Naive thymus-derived CD4-positive, alpha-beta T cell (primary cell): ENCODE measurements at regions not wholly inside any gene's neighbourhood (a gene's known extent, or its start where the extent isn't known, plus 50 kb on each side); places are given as distances from the start of the nearest gene placed in this dataset.

Experiments used
- ATAC-seq: fragments of 150-1000 bp; cut with Tn5 transposase; 2 replicates; pipeline ENCODE4 v1.10.0; 2021; ENCODE audit warnings: mild to moderate bottlenecking, moderate library complexity
- CTCF ChIA-PET: fragments of 350-600 bp; sonication (Branson Sonifier 250); formaldehyde crosslinking; loops from one replicate; lab custom pipeline; 2021; ENCODE audit warnings: antibody characterized with exemption; lab: Charles Lee
- POLR2A ChIA-PET: fragments of 350-600 bp; sonication (Branson Sonifier 250); formaldehyde crosslinking; loops from one replicate; lab custom pipeline; 2021; ENCODE audit warnings: antibody characterized with exemption, inconsistent platforms; lab: Charles Lee
- DNase-seq, 9 donors: peaks; one replicate each; pipeline versions ENCODE4 v3.0.0 to v3.0.0-alpha.2; 2020 to 2022; ENCODE audit warnings: mixed read lengths in 1 of 9
- H3K27ac ChIP-seq: one replicate; pipeline ENCODE4 v1.7.0; 2013; ENCODE audit warnings: mild to moderate bottlenecking, low read depth, low read length, moderate library complexity
- H3K27me3 ChIP-seq, 2 donors: one replicate each; pipeline ENCODE4 v1.7.0; 2013; ENCODE audit warnings: low read length in 2 of 2, mild to moderate bottlenecking in 2 of 2, moderate library complexity in 2 of 2; ENCODE audit not compliant: control insufficient read depth in 2 of 2, insufficient read depth in 2 of 2
- H3K36me3 ChIP-seq, 3 experiments: 1 replicate in 2 of 3; 2 replicates in 1 of 3; pipeline ENCODE4 v1.7.0; 2013; ENCODE audit warnings: low read length in 3 of 3, mild to moderate bottlenecking in 3 of 3, moderate library complexity in 1 of 3; ENCODE audit not compliant: insufficient read depth in 3 of 3, control insufficient read depth in 2 of 3
- H3K4me1 ChIP-seq, 2 donors: one replicate each; pipeline ENCODE4 v1.7.0; 2013; ENCODE audit warnings: low read length in 2 of 2, mild to moderate bottlenecking in 2 of 2, moderate library complexity in 1 of 2; ENCODE audit not compliant: control insufficient read depth in 2 of 2, insufficient read depth in 2 of 2
- H3K4me3 ChIP-seq: 2 replicates; pipeline ENCODE4 v1.7.0; 2013; ENCODE audit warnings: mild to moderate bottlenecking, low read length
- H3K9me3 ChIP-seq, 3 experiments: 1 replicate in 2 of 3; 2 replicates in 1 of 3; pipeline ENCODE4 v1.7.0; 2013; ENCODE audit warnings: low read length in 3 of 3; ENCODE audit not compliant: control insufficient read depth in 2 of 3
- H3K27ac Mint-ChIP-seq, 9 donors: one replicate each; pipeline ENCODE4 v1.8.0; 2020 to 2022; ENCODE audit warnings: mixed read lengths in 9 of 9, mild to moderate bottlenecking in 8 of 9, moderate library complexity in 5 of 9, inconsistent platforms in 2 of 9
- H3K27me3 Mint-ChIP-seq, 5 donors: one replicate each; pipeline ENCODE4 v1.8.0; 2021 to 2022; ENCODE audit warnings: mixed read lengths in 5 of 5, mild to moderate bottlenecking in 1 of 5
- H3K36me3 Mint-ChIP-seq, 5 donors: one replicate each; pipeline ENCODE4 v1.8.0; 2020 to 2022; ENCODE audit warnings: mixed read lengths in 5 of 5, mild to moderate bottlenecking in 3 of 5, inconsistent platforms in 1 of 5
- H3K4me1 Mint-ChIP-seq, 7 donors: one replicate each; pipeline ENCODE4 v1.8.0; 2020 to 2022; ENCODE audit warnings: mixed read lengths in 7 of 7, mild to moderate bottlenecking in 3 of 7, inconsistent platforms in 1 of 7
- H3K4me3 Mint-ChIP-seq, 10 donors: one replicate each; pipeline ENCODE4 v1.8.0; 2020 to 2022; ENCODE audit warnings: mild to moderate bottlenecking in 10 of 10, mixed read lengths in 10 of 10, moderate library complexity in 6 of 10, inconsistent platforms in 2 of 10
- H3K9me3 Mint-ChIP-seq, 11 donors: one replicate each; pipeline ENCODE4 v1.8.0; 2020 to 2022; ENCODE audit warnings: mixed read lengths in 11 of 11, mild to moderate bottlenecking in 4 of 11, inconsistent platforms in 1 of 11, moderate library complexity in 1 of 11
- intact Hi-C, 2 donors: fragments of 100-400 bp; cut with micrococcal nuclease; formaldehyde crosslinking; loops; one replicate each; pipeline ENCODE4 v1.15.1; 2023

DNA sequence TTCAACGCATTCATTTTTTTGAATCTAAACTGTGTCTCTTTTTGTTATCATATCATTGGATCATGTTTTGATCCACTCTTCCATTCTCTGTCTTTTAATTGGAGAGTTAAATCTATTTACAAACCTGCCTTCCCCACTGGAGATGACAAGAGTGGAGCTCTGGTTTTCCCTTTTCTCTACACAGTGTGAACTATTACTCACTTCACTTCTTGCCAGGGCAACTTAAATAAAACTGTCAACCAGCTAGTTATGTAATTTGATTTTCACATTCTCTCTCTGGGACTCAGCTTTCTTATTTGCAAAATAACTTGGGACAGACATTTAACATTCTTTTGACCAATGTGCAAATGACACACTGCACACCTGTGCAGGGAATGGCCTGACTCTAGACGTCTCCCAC is 230.8 kb upstream of the CST7 start:
- peaks cover 0 to 20% (median 10%) of the 10 kb centered on the region in 11 donors for H3K9me3 Mint-ChIP-seq
- Histone ChIP-seq H3K27ac (no peak overlapping the region), H3K4me3 (no peak overlapping the region), H3K36me3 (no peaks in the 10 kb centered on the region), H3K9me3 (no peaks in the 10 kb centered on the region), H3K4me1 (no peaks in the 10 kb centered on the region), H3K27me3 (no peaks in the 10 kb centered on the region)
- CTCF ChIA-PET = no interaction called here
- H3K27ac Mint-ChIP-seq = no peak overlapping the region
- ATAC-seq = no peak
- peaks cover 0 to 4% (median 0%) of the 10 kb centered on the region in 7 donors for H3K4me1 Mint-ChIP-seq
- H3K27me3 Mint-ChIP-seq = peaks cover 3 to 26% (median 16%) of the 10 kb centered on the region in 5 donors
- peaks cover 0 to 3% (median 0%) of the 10 kb centered on the region in 5 donors for H3K36me3 Mint-ChIP-seq
- POLR2A ChIA-PET = no interaction called here
- intact Hi-C loops = no loop called here
- H3K4me3 Mint-ChIP-seq = no peak overlapping the region
- DNase-seq = no peak

DNA sequence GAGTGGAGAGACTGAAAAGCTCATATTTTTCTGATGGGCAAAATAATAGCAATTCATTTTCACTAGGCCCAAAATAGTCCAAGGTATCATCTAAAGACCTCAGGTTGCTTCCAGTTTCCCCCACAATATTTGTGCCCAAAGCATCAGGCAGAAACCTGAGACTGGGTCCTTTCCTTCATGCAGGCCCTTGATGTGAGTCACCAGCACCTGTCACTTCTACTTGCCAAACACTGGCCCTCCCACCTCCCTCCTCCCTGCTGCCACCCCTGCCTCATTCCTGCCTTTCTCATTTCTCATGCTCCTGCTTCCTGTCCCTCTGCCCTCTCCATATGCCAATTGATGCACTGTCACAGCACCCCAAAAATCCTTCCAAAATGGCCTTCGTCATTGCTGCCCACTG is 230.4 kb upstream of the CST7 start:
- intact Hi-C loops = no loop called here
- Mint-ChIP-seq H3K27ac (no peak overlapping the region), H3K4me1 (peaks cover 0 to 7% (median 0%) of the 10 kb centered on the region in 7 donors), H3K9me3 (peaks cover 0 to 16% (median 6%) of the 10 kb centered on the region in 11 donors), H3K27me3 (peaks cover 5 to 24% (median 16%) of the 10 kb centered on the region in 5 donors), H3K36me3 (peaks cover 0 to 3% (median 0%) of the 10 kb centered on the region in 5 donors), H3K4me3 (no peak overlapping the region)
- DNase-seq (no peak), ATAC-seq (no peak)
- Histone ChIP-seq H3K9me3 (no peaks in the 10 kb centered on the region), H3K27me3 (no peaks in the 10 kb centered on the region), H3K4me1 (no peaks in the 10 kb centered on the region), H3K36me3 (no peaks in the 10 kb centered on the region), H3K27ac (no peak overlapping the region), H3K4me3 (no peak overlapping the region)
- ChIA-PET CTCF (no interaction called here), POLR2A (no interaction called here)

DNA sequence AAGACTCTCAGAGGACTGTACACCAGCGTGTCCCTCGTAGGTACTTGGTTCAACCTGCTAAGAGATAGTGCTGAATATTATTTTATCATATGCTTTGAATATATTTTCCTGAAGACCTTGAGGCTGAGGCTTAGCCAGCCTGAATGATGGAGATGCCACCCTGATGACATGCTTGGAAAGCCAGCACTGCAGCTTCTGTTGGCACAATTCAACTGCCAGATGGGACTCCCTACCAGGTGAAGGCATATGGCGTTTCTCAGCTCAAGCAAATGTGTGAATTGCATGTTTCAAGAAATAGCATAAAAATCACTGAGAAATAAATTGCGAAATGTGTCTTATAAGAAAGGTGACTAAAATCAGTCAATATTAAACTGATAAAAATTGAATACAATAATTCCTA is 228.1 kb upstream of the CST7 start:
- Histone ChIP-seq H3K27ac (no peak overlapping the region), H3K36me3 (no peaks in the 10 kb centered on the region), H3K4me3 (no peak overlapping the region), H3K9me3 (no peaks in the 10 kb centered on the region), H3K4me1 (no peaks in the 10 kb centered on the region), H3K27me3 (no peaks in the 10 kb centered on the region)
- intact Hi-C loops = no loop called here
- ChIA-PET POLR2A (no interaction called here), CTCF (no interaction called here)
- DNase-seq = no peak
- peaks cover 0 to 3% (median 0%) of the 10 kb centered on the region in 11 donors for H3K9me3 Mint-ChIP-seq
- no peak for ATAC-seq
- no peak overlapping the region for H3K4me3 Mint-ChIP-seq
- peaks cover 9 to 26% (median 22%) of the 10 kb centered on the region in 5 donors for H3K27me3 Mint-ChIP-seq
- no peaks in the 10 kb centered on the region for H3K36me3 Mint-ChIP-seq
- H3K27ac Mint-ChIP-seq = no peak overlapping the region
- H3K4me1 Mint-ChIP-seq = peaks cover 0 to 11% (median 0%) of the 10 kb centered on the region in 7 donors

DNA sequence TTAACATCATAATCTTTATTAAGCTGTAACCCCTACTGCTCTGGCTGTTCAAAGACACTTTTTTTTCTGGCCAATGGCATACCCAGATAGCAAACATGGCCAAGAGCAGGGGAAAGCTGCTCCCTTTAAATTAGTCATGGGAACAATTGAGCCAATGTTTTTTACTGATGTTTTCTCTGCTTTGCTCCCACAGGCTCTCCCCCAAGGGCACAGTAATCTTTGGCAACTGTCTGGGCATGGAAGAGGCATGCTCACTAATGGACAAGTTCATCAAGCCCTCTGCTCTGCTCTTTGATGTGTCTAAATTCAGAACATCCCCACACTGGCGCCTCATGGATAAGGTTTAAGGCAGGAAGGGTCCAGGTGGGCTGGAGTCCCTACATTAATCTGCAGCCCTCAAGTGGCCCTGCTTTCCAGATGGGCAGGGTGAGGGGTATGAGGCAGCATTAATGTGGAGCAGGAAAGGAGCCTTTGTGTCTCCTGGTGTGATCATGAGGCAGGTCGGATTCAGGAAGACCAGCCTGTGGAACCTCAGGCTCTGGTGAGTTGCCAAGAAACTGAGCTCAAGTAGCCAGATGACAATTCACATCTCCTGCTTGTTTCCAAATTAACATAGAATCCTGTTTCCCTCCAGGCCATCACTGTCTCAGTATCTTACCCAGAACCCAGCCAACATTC is 227.0 kb upstream of the CST7 start:
- no peaks in the 10 kb centered on the region for H3K9me3 ChIP-seq
- no peaks in the 10 kb centered on the region for H3K27me3 ChIP-seq
- no peak for DNase-seq
- Mint-ChIP-seq H3K9me3 (peaks cover 0 to 2% (median 0%) of the 10 kb centered on the region in 11 donors), H3K36me3 (no peaks in the 10 kb centered on the region), H3K27ac (no peak overlapping the region), H3K27me3 (peaks cover 9 to 26% (median 19%) of the 10 kb centered on the region in 5 donors), H3K4me3 (no peak overlapping the region), H3K4me1 (peaks cover 0 to 11% (median 0%) of the 10 kb centered on the region in 7 donors)
- no peaks in the 10 kb centered on the region for H3K4me1 ChIP-seq
- no peak for ATAC-seq
- CTCF ChIA-PET = no interaction called here
- POLR2A ChIA-PET = no interaction called here
- intact Hi-C loops = no loop called here
- H3K36me3 ChIP-seq = no peaks in the 10 kb centered on the region
- H3K4me3 ChIP-seq = no peak overlapping the region
- no peak overlapping the region for H3K27ac ChIP-seq

DNA sequence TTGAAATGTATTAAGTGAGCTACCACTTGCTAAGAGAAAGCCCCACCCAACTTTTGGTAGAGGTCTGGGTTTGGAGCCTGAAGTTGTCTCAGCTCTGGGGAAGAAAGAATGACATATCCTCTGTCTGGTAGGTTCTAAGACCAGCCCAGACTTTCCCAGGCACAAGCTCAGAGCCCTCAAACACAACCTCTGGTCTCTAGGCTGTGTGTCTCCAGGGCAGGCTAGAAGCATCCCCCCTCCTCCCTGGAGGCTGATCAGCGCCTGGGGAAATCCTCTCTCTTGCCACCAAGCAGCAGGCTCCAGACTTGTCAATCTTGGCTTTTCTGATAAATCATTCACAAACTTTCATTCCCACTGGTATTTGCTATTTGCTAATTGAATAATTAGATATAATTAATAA is 226.5 kb upstream of the CST7 start:
- Mint-ChIP-seq H3K27ac (no peak overlapping the region), H3K27me3 (peaks cover 9 to 26% (median 13%) of the 10 kb centered on the region in 5 donors), H3K9me3 (peaks cover 0 to 2% (median 0%) of the 10 kb centered on the region in 11 donors), H3K36me3 (no peaks in the 10 kb centered on the region), H3K4me3 (no peak overlapping the region), H3K4me1 (peaks cover 0 to 11% (median 0%) of the 10 kb centered on the region in 7 donors)
- Histone ChIP-seq H3K27ac (no peak overlapping the region), H3K9me3 (no peaks in the 10 kb centered on the region), H3K36me3 (no peaks in the 10 kb centered on the region), H3K27me3 (no peaks in the 10 kb centered on the region), H3K4me1 (no peaks in the 10 kb centered on the region), H3K4me3 (no peak overlapping the region)
- ChIA-PET CTCF (no interaction called here), POLR2A (no interaction called here)
- ATAC-seq (no peak), DNase-seq (no peak)
- intact Hi-C loops = no loop called here

DNA sequence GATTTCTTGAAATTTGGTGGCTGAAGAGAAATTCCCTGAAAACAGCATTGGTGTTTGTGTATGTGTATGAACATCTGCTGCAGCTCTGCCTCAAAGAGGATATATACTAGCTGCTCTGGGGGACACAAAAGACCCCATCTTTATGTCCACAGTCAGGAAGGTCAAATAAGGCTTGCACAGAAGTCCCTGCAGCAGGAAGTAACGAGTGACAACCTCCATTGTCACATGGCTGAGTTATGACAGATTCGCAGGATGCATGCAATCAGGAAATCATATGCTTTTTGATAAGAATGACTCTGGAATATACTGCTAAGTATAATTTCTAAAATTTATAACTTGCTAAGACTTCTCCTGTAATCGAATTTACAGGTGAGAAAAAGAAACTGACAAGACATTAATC is 225.9 kb upstream of the CST7 start:
- Histone ChIP-seq H3K4me3 (no peak overlapping the region), H3K36me3 (no peaks in the 10 kb centered on the region), H3K27ac (no peak overlapping the region), H3K27me3 (no peaks in the 10 kb centered on the region), H3K4me1 (no peaks in the 10 kb centered on the region), H3K9me3 (no peaks in the 10 kb centered on the region)
- CTCF ChIA-PET = no interaction called here
- Mint-ChIP-seq H3K4me3 (no peak overlapping the region), H3K27me3 (peaks cover 8 to 26% (median 9%) of the 10 kb centered on the region in 5 donors), H3K36me3 (no peaks in the 10 kb centered on the region), H3K9me3 (peaks cover 0 to 2% (median 0%) of the 10 kb centered on the region in 11 donors), H3K4me1 (peaks cover 0 to 11% (median 0%) of the 10 kb centered on the region in 7 donors), H3K27ac (peak overlapping the region in 1 of 9 donors; percentile 50)
- intact Hi-C loops = no loop called here
- DNase-seq = no peak
- POLR2A ChIA-PET = no interaction called here
- ATAC-seq = no peak
